ENCODE measurements at regions not wholly inside any gene's neighbourhood (a gene's known extent, or its start where the extent isn't known, plus 50 kb on each side); places are given as distances from the start of the nearest gene placed in this dataset.

- no peaks in the 10 kb centered on the region for H4K20me1 ChIP-seq (ENCODE audit: insufficient read depth, low read length)
- no peak overlapping the region for H3K4me3 Mint-ChIP-seq (ENCODE audit: unreplicated experiment)
- H3K27ac ChIP-seq (ENCODE audit: low read depth, low read length): no peak overlapping the region
- no peaks in the 10 kb centered on the region for H3K4me1 Mint-ChIP-seq (ENCODE audit: low read depth, unreplicated experiment)
- H3K4me1 ChIP-seq (ENCODE audit: insufficient read depth, low read length): no peaks in the 10 kb centered on the region
- H3K36me3 Mint-ChIP-seq (ENCODE audit: low read depth, unreplicated experiment): no peaks in the 10 kb centered on the region
- no peaks in the 10 kb centered on the region for H3K36me3 ChIP-seq (ENCODE audit: insufficient read depth, low read length)
- H3K79me2 ChIP-seq (ENCODE audit: insufficient read depth, low read length): no peaks in the 10 kb centered on the region
- TF ChIP-seq CTCF (IDR thresholded peaks at IDR 0.05; ENCODE audit: insufficient read depth, low read depth, low read length) (no peak), EZH2 (IDR thresholded peaks at IDR 0.05; ENCODE audit: insufficient read depth, low read length) (no peak)
- no peaks in the 10 kb centered on the region for H3K9me3 ChIP-seq (ENCODE audit: insufficient read depth, low read depth, low read length)
- no peak overlapping the region for H3K9ac ChIP-seq (ENCODE audit: low read length)
- DNase-seq (ENCODE audit: low read depth) (no peak), FAIRE-seq (no peak)
- no peaks in the 10 kb centered on the region for H3K9me3 Mint-ChIP-seq (ENCODE audit: unreplicated experiment)
- no peak overlapping the region for H3K27ac Mint-ChIP-seq (ENCODE audit: unreplicated experiment)
- H3K27me3 Mint-ChIP-seq (ENCODE audit: low read depth, unreplicated experiment): no peaks in the 10 kb centered on the region
- no peak overlapping the region for H3K4me2 ChIP-seq (ENCODE audit: low read length)
- H3K4me3 ChIP-seq (ENCODE audit: insufficient read depth, low read depth, low read length): no peak overlapping the region
- H3K27me3 ChIP-seq (ENCODE audit: insufficient read depth, low read length): no peaks in the 10 kb centered on the region
- H2AFZ ChIP-seq (ENCODE audit: low read depth, low read length): no peak overlapping the region
These were observed 1395.3 kb downstream of the RAPGEF2 start for GRCh38 chr4:160498211-160498610.

GRCh38 chr4:160505724-160506123 is 1402.8 kb downstream of the RAPGEF2 start:
- no peak for DNase-seq (ENCODE audit: low read depth)
- Histone ChIP-seq H3K79me2 (ENCODE audit: insufficient read depth, low read length) (no peaks in the 10 kb centered on the region), H2AFZ (ENCODE audit: low read depth, low read length) (no peak overlapping the region), H3K4me3 (ENCODE audit: insufficient read depth, low read depth, low read length) (no peak overlapping the region), H3K4me1 (ENCODE audit: insufficient read depth, low read length) (no peaks in the 10 kb centered on the region), H3K36me3 (ENCODE audit: insufficient read depth, low read length) (no peaks in the 10 kb centered on the region), H3K27ac (ENCODE audit: low read depth, low read length) (no peak overlapping the region), H4K20me1 (ENCODE audit: insufficient read depth, low read length) (no peaks in the 10 kb centered on the region), H3K27me3 (ENCODE audit: insufficient read depth, low read length) (no peaks in the 10 kb centered on the region), H3K9me3 (ENCODE audit: insufficient read depth, low read depth, low read length) (no peaks in the 10 kb centered on the region), H3K4me2 (ENCODE audit: low read length) (no peak overlapping the region), H3K9ac (ENCODE audit: low read length) (no peak overlapping the region)
- H3K9me3 Mint-ChIP-seq (ENCODE audit: unreplicated experiment): no peaks in the 10 kb centered on the region
- H3K4me1 Mint-ChIP-seq (ENCODE audit: low read depth, unreplicated experiment): no peaks in the 10 kb centered on the region
- no peak overlapping the region for H3K27ac Mint-ChIP-seq (ENCODE audit: unreplicated experiment)
- no peaks in the 10 kb centered on the region for H3K36me3 Mint-ChIP-seq (ENCODE audit: low read depth, unreplicated experiment)
- H3K4me3 Mint-ChIP-seq (ENCODE audit: unreplicated experiment): no peak overlapping the region
- TF ChIP-seq CTCF (IDR thresholded peaks at IDR 0.05; ENCODE audit: insufficient read depth, low read depth, low read length) (no peak), EZH2 (IDR thresholded peaks at IDR 0.05; ENCODE audit: insufficient read depth, low read length) (no peak)
- H3K27me3 Mint-ChIP-seq (ENCODE audit: low read depth, unreplicated experiment): no peaks in the 10 kb centered on the region
- FAIRE-seq: no peak

- no peaks in the 10 kb centered on the region for H3K36me3 Mint-ChIP-seq (ENCODE audit: low read depth, unreplicated experiment)
- H3K27me3 Mint-ChIP-seq (ENCODE audit: low read depth, unreplicated experiment): no peaks in the 10 kb centered on the region
- H3K9me3 Mint-ChIP-seq (ENCODE audit: unreplicated experiment): no peaks in the 10 kb centered on the region
- Histone ChIP-seq H3K4me3 (ENCODE audit: insufficient read depth, low read depth, low read length) (no peak overlapping the region), H3K4me2 (ENCODE audit: low read length) (no peak overlapping the region), H2AFZ (ENCODE audit: low read depth, low read length) (no peak overlapping the region), H3K4me1 (ENCODE audit: insufficient read depth, low read length) (no peaks in the 10 kb centered on the region), H3K27me3 (ENCODE audit: insufficient read depth, low read length) (no peaks in the 10 kb centered on the region), H3K9me3 (ENCODE audit: insufficient read depth, low read depth, low read length) (no peaks in the 10 kb centered on the region), H3K36me3 (ENCODE audit: insufficient read depth, low read length) (no peaks in the 10 kb centered on the region), H3K27ac (ENCODE audit: low read depth, low read length) (no peak overlapping the region), H3K79me2 (ENCODE audit: insufficient read depth, low read length) (no peaks in the 10 kb centered on the region), H3K9ac (ENCODE audit: low read length) (no peak overlapping the region), H4K20me1 (ENCODE audit: insufficient read depth, low read length) (no peaks in the 10 kb centered on the region)
- H3K4me3 Mint-ChIP-seq (ENCODE audit: unreplicated experiment): no peak overlapping the region
- peaks cover 2% of the 10 kb centered on the region for H3K4me1 Mint-ChIP-seq (ENCODE audit: low read depth, unreplicated experiment)
- no peak overlapping the region for H3K27ac Mint-ChIP-seq (ENCODE audit: unreplicated experiment)
- peak; percentile 20 for DNase-seq (ENCODE audit: low read depth)
- no peak for FAIRE-seq
- TF ChIP-seq CTCF (IDR thresholded peaks at IDR 0.05; ENCODE audit: insufficient read depth, low read depth, low read length) (no peak), EZH2 (IDR thresholded peaks at IDR 0.05; ENCODE audit: insufficient read depth, low read length) (no peak)
These were observed 1408.0 kb downstream of the RAPGEF2 start for GRCh38 chr4:160510928-160511327.
